Ascending aorta (tissue), 2 donors: ENCODE measurements at regions not wholly inside any gene's neighbourhood (a gene's known extent, or its start where the extent isn't known, plus 50 kb on each side); places are given as distances from the start of the nearest gene placed in this dataset.

Source experiments
- DNase-seq, 2 donors: peaks; one replicate each; pipeline ENCODE4 v3.0.0-alpha.2; 2019; ENCODE audit warnings: low spot score in 2 of 2
- H3K27ac ChIP-seq, 2 donors: fragments of 200-600 bp; sonication (generic); one replicate each; pipeline ENCODE4 v1.5.1; 2016 to 2017; ENCODE audit warnings: mild to moderate bottlenecking in 1 of 2
- H3K27me3 ChIP-seq: fragments of 200-600 bp; sonication (generic); one replicate; pipeline ENCODE4 v1.5.1; 2017
- H3K36me3 ChIP-seq, 2 donors: fragments of 200-600 bp; sonication (generic); one replicate each; pipeline ENCODE4 v1.5.1; 2016
- H3K4me1 ChIP-seq, 2 donors: fragments of 200-600 bp; sonication (generic); one replicate each; pipeline ENCODE4 v1.5.1; 2016 to 2017; ENCODE audit warnings: mild to moderate bottlenecking in 1 of 2
- H3K4me3 ChIP-seq, 2 donors: fragments of 200-600 bp; sonication (generic); one replicate each; pipeline ENCODE4 v1.5.1; 2016 to 2017; ENCODE audit warnings: mild to moderate bottlenecking in 1 of 2
- H3K9me3 ChIP-seq, 2 donors: fragments of 200-600 bp; sonication (generic); one replicate each; pipeline ENCODE4 v1.5.1; 2016
- CTCF ChIP-seq, 3 experiments: fragments of 200-600 bp in 2 of 3; fragments of 450-650 bp in 1 of 3; sonication (generic) in 2 of 3; IDR thresholded peaks; one replicate each; pipeline ENCODE4 v1.5.1; 2016 to 2019; ENCODE audit warnings: antibody characterized with exemption in 3 of 3, mild to moderate bottlenecking in 1 of 3, moderate library complexity in 1 of 3
- intact Hi-C: fragments of 100-400 bp; cut with DNase I; formaldehyde crosslinking; loops from one replicate; pipeline ENCODE4 v1.15.1; 2023

- no peak overlapping the region for H3K4me3 ChIP-seq
- intact Hi-C loops: loop anchor here (1.0 to 10.0 kb wide), 7 partner anchors 35 to 768 kb away; partner anchors contain the start of genes CDYL, PPP1R3G and RPP40
- peak overlapping the region; percentile 55 to 82 for H3K27ac ChIP-seq
These were observed 181.6 kb upstream of the ECI2 start for GRCh38 chr6:4316867-4317400.

GRCh38 chr6:4314201-4314707 is 178.9 kb upstream of the ECI2 start:
- Histone ChIP-seq H3K4me1 (peaks cover 0 to 11% of the 10 kb centered on the region in 2 donors), H3K4me3 (no peak overlapping the region), H3K9me3 (peaks cover 15 to 26% of the 10 kb centered on the region in 2 donors), H3K27ac (no peak overlapping the region), H3K36me3 (no peaks in the 10 kb centered on the region), H3K27me3 (no peaks in the 10 kb centered on the region)
- intact Hi-C loops: loop anchor here (5.0 to 10.0 kb wide), 5 partner anchors 91 to 771 kb away; partner anchors contain the start of genes PPP1R3G and RPP40
- no peak for TF ChIP-seq CTCF (IDR thresholded peaks at IDR 0.05)
- no peak for DNase-seq

More at GRCh38 chr6:4316867-4317400, 181.6 kb upstream of the ECI2 start:
- H3K27me3 ChIP-seq: no peaks in the 10 kb centered on the region
- peak; percentile 37 to 77 for DNase-seq
- H3K36me3 ChIP-seq: no peaks in the 10 kb centered on the region
- no peak for TF ChIP-seq CTCF (IDR thresholded peaks at IDR 0.05)
- H3K9me3 ChIP-seq: peaks cover 4 to 10% of the 10 kb centered on the region in 2 donors
- H3K4me1 ChIP-seq: peaks cover 0 to 11% of the 10 kb centered on the region in 2 donors

- H3K4me1 ChIP-seq: peaks cover 0 to 11% of the 10 kb centered on the region in 2 donors
- H3K4me3 ChIP-seq: peak overlapping the region in 1 of 2 donors; percentile 12
- peak in 1 of 2 donors; percentile 87 for DNase-seq
- peaks cover 15 to 26% of the 10 kb centered on the region in 2 donors for H3K9me3 ChIP-seq
- TF ChIP-seq CTCF (IDR thresholded peaks at IDR 0.05): peak in 2 of 3 experiments; percentile 23 to 40
- peak overlapping the region; percentile 46 to 64 for H3K27ac ChIP-seq
- no peaks in the 10 kb centered on the region for H3K27me3 ChIP-seq
- H3K36me3 ChIP-seq: no peaks in the 10 kb centered on the region
- intact Hi-C loops: loop anchor here (5.0 to 10.0 kb wide), 5 partner anchors 92 to 772 kb away; partner anchors contain the start of genes PPP1R3G and RPP40
These were observed 177.8 kb upstream of the ECI2 start for GRCh38 chr6:4313044-4313686.

GRCh38 chr6:4311976-4312860 is 176.8 kb upstream of the ECI2 start:
- intact Hi-C loops: loop anchor here (5.0 to 10.0 kb wide), 5 partner anchors 93 to 773 kb away; partner anchors contain the start of genes PPP1R3G and RPP40
- H3K27ac ChIP-seq: peak overlapping the region in 1 of 2 donors; percentile 64
- no peak for TF ChIP-seq CTCF (IDR thresholded peaks at IDR 0.05)

GRCh38 chr6:4309540-4309939 is 174.2 kb upstream of the ECI2 start:
- Histone ChIP-seq H3K36me3 (no peaks in the 10 kb centered on the region), H3K27me3 (no peaks in the 10 kb centered on the region), H3K9me3 (peaks cover 15 to 26% of the 10 kb centered on the region in 2 donors), H3K4me3 (no peak overlapping the region), H3K27ac (no peak overlapping the region), H3K4me1 (no peaks in the 10 kb centered on the region)
- TF ChIP-seq CTCF (IDR thresholded peaks at IDR 0.05): no peak
- no peak for DNase-seq
- intact Hi-C loops: no loop called here

More at GRCh38 chr6:4311976-4312860, 176.8 kb upstream of the ECI2 start:
- Histone ChIP-seq H3K27me3 (no peaks in the 10 kb centered on the region), H3K36me3 (no peaks in the 10 kb centered on the region), H3K9me3 (peaks cover 15 to 26% of the 10 kb centered on the region in 2 donors), H3K4me1 (peaks cover 0 to 6% of the 10 kb centered on the region in 2 donors), H3K4me3 (no peak overlapping the region)
- no peak for DNase-seq
